DND-41 (cell line): ENCODE measurements at regions not wholly inside any gene's neighbourhood (a gene's known extent, or its start where the extent isn't known, plus 50 kb on each side); places are given as distances from the start of the nearest gene placed in this dataset.

ENCODE experiments used
- CTCF ChIP-seq: IDR thresholded peaks from 2 replicates; pipeline ENCODE4 v1.5.1; 2012; ENCODE audit warnings: borderline replicate concordance, low read length, moderate library complexity, mild to moderate bottlenecking; ENCODE audit not compliant: poor library complexity, severe bottlenecking; ENCODE audit errors: extremely low read depth
- EZH2 ChIP-seq: IDR thresholded peaks from 3 replicates; pipeline ENCODE4 v1.6.1; 2012; ENCODE audit warnings: borderline replicate concordance, low read depth, mild to moderate bottlenecking, moderate library complexity, low read length, inconsistent platforms; ENCODE audit not compliant: severe bottlenecking

GRCh38 chr1:70877343-70877742 is 170.3 kb downstream of the PTGER3 start:
- TF ChIP-seq CTCF (no peak), EZH2 (no peak)
